Kidney epithelial cell (primary cell): ENCODE measurements at regions not wholly inside any gene's neighbourhood (a gene's known extent, or its start where the extent isn't known, plus 50 kb on each side); places are given as distances from the start of the nearest gene placed in this dataset.

Experiments used
- DNase-seq: peaks from one replicate; pipeline ENCODE4 v3.0.0-alpha.2; 2010; ENCODE audit warnings: low read depth
- H3K27me3 ChIP-seq: 2 replicates; pipeline ENCODE4 v1.6.0; 2011; ENCODE audit warnings: low read length; ENCODE audit not compliant: control insufficient read depth, insufficient read depth
- H3K36me3 ChIP-seq: 2 replicates; pipeline ENCODE4 v1.5.1; 2011; ENCODE audit warnings: low read length; ENCODE audit not compliant: control insufficient read depth, insufficient read depth
- H3K4me3 ChIP-seq: 2 replicates; pipeline ENCODE4 v1.5.1; 2011; ENCODE audit warnings: low read depth, mild to moderate bottlenecking, control low read depth, low read length
- TF ChIP-seq, protein P1 (sequence below): IDR thresholded peaks from 2 replicates; pipeline ENCODE4 v1.5.1; 2011; ENCODE audit warnings: mild to moderate bottlenecking, moderate library complexity, low read length, control low read depth, inconsistent platforms; ENCODE audit not compliant: insufficient read depth, poor library complexity, severe bottlenecking

DNA sequence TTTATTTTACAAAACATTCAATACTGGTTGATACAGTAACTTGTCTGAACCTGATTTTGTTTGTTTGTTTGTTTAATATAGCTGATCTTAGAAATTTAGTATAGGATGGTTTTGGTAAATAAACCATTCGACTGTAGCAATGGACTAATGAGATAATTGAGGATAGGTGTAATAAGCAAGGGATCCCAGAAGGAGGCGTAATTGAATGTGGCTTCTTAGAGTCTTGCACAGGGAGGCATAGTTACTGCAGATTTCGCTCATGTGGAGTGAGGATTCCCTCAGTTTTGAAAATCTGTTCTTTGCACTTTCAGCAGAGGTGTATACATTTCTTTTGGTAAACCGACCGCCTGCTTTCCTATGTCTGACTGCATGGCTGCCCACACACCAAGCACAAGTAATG, 709.6 kb downstream of the SOCS6 start:
- Histone ChIP-seq H3K4me3 (no peak overlapping the region), H3K27me3 (no peaks in the 10 kb centered on the region), H3K36me3 (no peaks in the 10 kb centered on the region)
- no peak for DNase-seq
- TF ChIP-seq, protein P1, sequence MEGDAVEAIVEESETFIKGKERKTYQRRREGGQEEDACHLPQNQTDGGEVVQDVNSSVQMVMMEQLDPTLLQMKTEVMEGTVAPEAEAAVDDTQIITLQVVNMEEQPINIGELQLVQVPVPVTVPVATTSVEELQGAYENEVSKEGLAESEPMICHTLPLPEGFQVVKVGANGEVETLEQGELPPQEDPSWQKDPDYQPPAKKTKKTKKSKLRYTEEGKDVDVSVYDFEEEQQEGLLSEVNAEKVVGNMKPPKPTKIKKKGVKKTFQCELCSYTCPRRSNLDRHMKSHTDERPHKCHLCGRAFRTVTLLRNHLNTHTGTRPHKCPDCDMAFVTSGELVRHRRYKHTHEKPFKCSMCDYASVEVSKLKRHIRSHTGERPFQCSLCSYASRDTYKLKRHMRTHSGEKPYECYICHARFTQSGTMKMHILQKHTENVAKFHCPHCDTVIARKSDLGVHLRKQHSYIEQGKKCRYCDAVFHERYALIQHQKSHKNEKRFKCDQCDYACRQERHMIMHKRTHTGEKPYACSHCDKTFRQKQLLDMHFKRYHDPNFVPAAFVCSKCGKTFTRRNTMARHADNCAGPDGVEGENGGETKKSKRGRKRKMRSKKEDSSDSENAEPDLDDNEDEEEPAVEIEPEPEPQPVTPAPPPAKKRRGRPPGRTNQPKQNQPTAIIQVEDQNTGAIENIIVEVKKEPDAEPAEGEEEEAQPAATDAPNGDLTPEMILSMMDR: peak; percentile 6

GRCh38 chr18:70994116-70994515, 705.3 kb downstream of the SOCS6 start:
- no peaks in the 10 kb centered on the region for H3K36me3 ChIP-seq
- DNase-seq: no peak
- TF ChIP-seq, protein P1: no peak
- no peaks in the 10 kb centered on the region for H3K27me3 ChIP-seq
- no peak overlapping the region for H3K4me3 ChIP-seq

DNA sequence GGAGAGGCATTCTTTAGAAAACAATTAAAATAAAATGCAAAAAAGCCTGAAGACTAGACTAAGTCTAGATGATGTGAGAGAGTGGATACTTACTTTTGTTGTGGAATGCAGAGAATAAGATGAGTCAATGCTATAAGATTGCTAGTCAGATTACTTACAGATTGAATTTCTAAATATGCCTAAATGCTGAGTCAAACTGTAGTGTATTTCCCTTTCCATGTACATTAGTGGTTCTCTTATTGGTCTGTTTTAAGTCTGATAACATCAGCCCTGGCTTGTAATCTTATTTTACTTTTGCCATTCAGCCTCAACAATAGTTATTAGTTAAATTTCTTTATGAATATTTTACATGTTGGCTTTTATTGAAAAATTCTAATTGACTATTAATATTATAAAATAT, 702.7 kb downstream of the SOCS6 start:
- TF ChIP-seq, protein P1: no peak
- DNase-seq: no peak
- Histone ChIP-seq H3K36me3 (no peaks in the 10 kb centered on the region), H3K4me3 (no peak overlapping the region), H3K27me3 (no peaks in the 10 kb centered on the region)

GRCh38 chr18:70985948-70986347, 697.1 kb downstream of the SOCS6 start:
- TF ChIP-seq, protein P1: no peak
- no peaks in the 10 kb centered on the region for H3K27me3 ChIP-seq
- no peak for DNase-seq
- no peak overlapping the region for H3K4me3 ChIP-seq
- no peaks in the 10 kb centered on the region for H3K36me3 ChIP-seq

DNA sequence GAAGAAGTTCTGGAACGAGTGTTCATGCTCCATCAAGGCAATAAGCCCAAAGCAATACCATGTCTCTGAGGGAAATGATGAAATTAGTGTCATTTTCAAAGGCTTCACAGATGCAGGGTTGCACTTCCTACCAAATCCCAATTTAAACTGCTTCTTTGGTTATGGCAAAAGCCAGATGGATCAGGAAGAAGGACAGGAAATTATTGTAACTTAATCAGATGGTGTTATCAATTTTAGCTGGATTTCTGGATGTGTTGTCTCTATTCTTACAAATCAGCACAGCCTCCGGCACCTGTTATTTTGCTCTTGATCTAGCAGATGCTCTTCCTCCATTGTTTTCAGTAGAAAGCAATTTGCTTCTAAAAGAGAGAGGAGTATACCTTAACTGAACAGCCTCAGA, 693.4 kb downstream of the SOCS6 start:
- Histone ChIP-seq H3K4me3 (no peak overlapping the region), H3K27me3 (no peaks in the 10 kb centered on the region), H3K36me3 (no peaks in the 10 kb centered on the region)
- no peak for DNase-seq
- TF ChIP-seq, protein P1: no peak

DNA sequence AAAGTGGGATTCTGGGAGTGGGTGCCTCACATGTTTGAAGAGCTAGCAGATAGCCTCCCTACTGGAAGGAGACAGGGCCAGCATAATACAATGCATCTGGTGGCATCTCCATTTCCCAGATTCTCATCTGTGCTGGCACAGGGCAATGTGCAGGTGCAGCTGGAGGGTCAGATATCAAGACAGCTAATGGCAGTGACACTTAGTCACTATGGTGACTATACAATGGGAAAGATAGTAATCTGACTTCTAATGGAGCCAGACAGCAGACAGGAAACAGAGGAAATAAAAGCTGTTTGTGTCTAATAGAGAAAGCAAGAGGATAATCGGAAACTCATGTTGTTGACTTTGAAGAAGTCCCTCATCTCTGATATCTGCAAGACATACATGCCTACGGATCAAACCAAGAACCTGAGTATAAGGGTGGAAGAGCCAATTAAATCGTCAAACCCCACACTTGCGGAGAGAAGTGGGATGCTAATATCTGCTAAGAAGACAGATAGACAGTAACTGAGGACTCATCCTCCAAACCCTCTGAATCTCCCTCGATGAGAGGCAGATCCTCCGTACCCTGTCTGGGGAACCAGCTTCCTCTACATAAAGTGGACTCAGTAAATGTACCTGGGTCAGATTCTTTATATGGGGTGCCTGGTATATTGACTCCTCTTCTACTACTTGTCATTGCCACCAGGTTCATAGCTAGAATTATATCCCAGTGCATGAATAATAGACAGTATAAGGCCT, 692.7 kb downstream of the SOCS6 start:
- Histone ChIP-seq H3K4me3 (no peak overlapping the region), H3K36me3 (no peaks in the 10 kb centered on the region), H3K27me3 (no peaks in the 10 kb centered on the region)
- TF ChIP-seq, protein P1: no peak
- no peak for DNase-seq
